OCI-LY1 (cell line): ENCODE measurements at regions not wholly inside any gene's neighbourhood (a gene's known extent, or its start where the extent isn't known, plus 50 kb on each side); places are given as distances from the start of the nearest gene placed in this dataset.

Source experiments
- H2AFZ ChIP-seq: fragments of 200-600 bp; sonication (generic), shearing (Covaris generic); 2 replicates; pipeline ENCODE4 v1.6.0; 2014; ENCODE audit warnings: antibody characterized with exemption, mild to moderate bottlenecking, low read length
- H3F3A ChIP-seq: fragments of 200-600 bp; sonication (generic), shearing (Covaris generic); 2 replicates; pipeline ENCODE4 v1.6.0; 2014; ENCODE audit warnings: mild to moderate bottlenecking, antibody characterized with exemption, low read length, moderate library complexity; ENCODE audit not compliant: insufficient read depth
- H3K27ac ChIP-seq: fragments of 200-600 bp; sonication (generic); 2 replicates; pipeline ENCODE4 v1.5.1; 2014; ENCODE audit warnings: low read length, mixed run types, mild to moderate bottlenecking, low read depth; ENCODE audit not compliant: poor library complexity, severe bottlenecking
- H3K27me3 ChIP-seq: fragments of 200-600 bp; sonication (generic); 2 replicates; pipeline ENCODE4 v1.6.0; 2014; ENCODE audit warnings: antibody characterized with exemption, mild to moderate bottlenecking, low read length, moderate library complexity; ENCODE audit not compliant: insufficient read depth
- H3K36me3 ChIP-seq: fragments of 200-600 bp; sonication (generic); 2 replicates; pipeline ENCODE4 v1.6.1; 2014; ENCODE audit warnings: mild to moderate bottlenecking, antibody characterized with exemption, low read length, moderate library complexity, mixed read lengths; ENCODE audit not compliant: insufficient read depth
- H3K4me1 ChIP-seq: fragments of 200-600 bp; sonication (generic); 2 replicates; pipeline ENCODE4 v1.5.1; 2014; ENCODE audit warnings: mild to moderate bottlenecking, low read length, moderate library complexity; ENCODE audit not compliant: insufficient read depth, severe bottlenecking
- H3K4me2 ChIP-seq: fragments of 200-600 bp; sonication (generic), shearing (Covaris generic); 2 replicates; pipeline ENCODE4 v1.6.1; 2014; ENCODE audit warnings: low read length
- H3K4me3 ChIP-seq: fragments of 200-600 bp; sonication (generic); 2 replicates; pipeline ENCODE4 v1.5.1; 2014; ENCODE audit warnings: low read length, low read depth, mild to moderate bottlenecking, mixed read lengths; ENCODE audit not compliant: poor library complexity, severe bottlenecking
- H3K79me2 ChIP-seq: fragments of 200-600 bp; shearing (Covaris generic); 2 replicates; pipeline ENCODE4 v1.6.1; 2016; ENCODE audit warnings: mixed run types, low read length, mixed read lengths; ENCODE audit not compliant: insufficient read depth
- H3K9ac ChIP-seq: fragments of 200-600 bp; sonication (generic), shearing (Covaris generic); 2 replicates; pipeline ENCODE4 v1.6.1; 2014; ENCODE audit warnings: mild to moderate bottlenecking, low read length, mixed read lengths
- H3K9me2 ChIP-seq: fragments of 200-600 bp; sonication (generic), shearing (Covaris generic); 2 replicates; pipeline ENCODE4 v1.6.1; 2014; ENCODE audit warnings: low read depth, mild to moderate bottlenecking, low read length, mixed read lengths
- H3K9me3 ChIP-seq: fragments of 200-600 bp; shearing (Covaris generic); 2 replicates; pipeline ENCODE4 v1.6.1; 2014; ENCODE audit warnings: low read length, mixed read lengths
- H4K20me1 ChIP-seq: fragments of 200-600 bp; sonication (generic), shearing (Covaris generic); 2 replicates; pipeline ENCODE4 v1.6.0; 2016; ENCODE audit warnings: mild to moderate bottlenecking, low read length; ENCODE audit not compliant: insufficient read depth
- EZH2 ChIP-seq: fragments of 200-600 bp; sonication (generic), shearing (Covaris generic); IDR thresholded peaks from 2 replicates; pipeline ENCODE4 v1.8.0; 2017; ENCODE audit warnings: borderline replicate concordance, mixed run types, mild to moderate bottlenecking, antibody characterized with exemption, low read length, moderate library complexity, mixed read lengths
- TF ChIP-seq, protein P1 (sequence below): fragments of 200-600 bp; sonication (generic), shearing (Covaris generic); IDR thresholded peaks from 2 replicates; pipeline ENCODE4 v1.5.1; 2017; ENCODE audit warnings: mild to moderate bottlenecking, antibody characterized with exemption, low read length, moderate library complexity, mixed read lengths

DNA sequence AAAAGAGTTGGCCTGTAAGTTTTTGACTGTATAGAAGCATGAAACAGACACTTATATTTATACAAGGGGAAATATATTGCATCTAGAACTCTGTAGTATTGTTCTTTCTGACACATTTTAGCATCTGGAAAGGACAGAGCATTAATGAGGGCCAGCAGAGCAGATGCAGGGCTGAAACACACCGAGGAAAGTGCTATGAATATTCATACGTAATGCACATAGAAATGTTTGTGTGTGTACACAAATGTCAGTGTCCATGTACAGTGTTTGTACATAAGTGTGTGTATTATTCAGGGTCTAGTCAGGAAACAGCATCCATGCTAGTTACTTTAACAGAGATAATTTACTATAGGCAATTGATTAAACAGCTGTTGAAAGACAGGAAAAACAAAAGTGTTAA is 146.5 kb upstream of the DTNBP1 start:
- no peak overlapping the region for H2AFZ ChIP-seq
- no peaks in the 10 kb centered on the region for H3F3A ChIP-seq
- H3K4me1 ChIP-seq, result peaks cover 8% of the 10 kb centered on the region
- H3K27me3 ChIP-seq, result 0 out of 2 replicates have a peak, but pooled peaks cover 3% of the 10 kb centered on the region
- H3K27ac ChIP-seq, result no peak overlapping the region
- H4K20me1 ChIP-seq, result no peaks in the 10 kb centered on the region
- H3K9ac ChIP-seq, result no peak overlapping the region
- H3K4me3 ChIP-seq, result no peak overlapping the region
- no peaks in the 10 kb centered on the region for H3K36me3 ChIP-seq
- no peaks in the 10 kb centered on the region for H3K9me3 ChIP-seq
- no peak overlapping the region for H3K4me2 ChIP-seq
- H3K79me2 ChIP-seq, result no peaks in the 10 kb centered on the region
- TF ChIP-seq EZH2, result no peak
- TF ChIP-seq, protein P1, sequence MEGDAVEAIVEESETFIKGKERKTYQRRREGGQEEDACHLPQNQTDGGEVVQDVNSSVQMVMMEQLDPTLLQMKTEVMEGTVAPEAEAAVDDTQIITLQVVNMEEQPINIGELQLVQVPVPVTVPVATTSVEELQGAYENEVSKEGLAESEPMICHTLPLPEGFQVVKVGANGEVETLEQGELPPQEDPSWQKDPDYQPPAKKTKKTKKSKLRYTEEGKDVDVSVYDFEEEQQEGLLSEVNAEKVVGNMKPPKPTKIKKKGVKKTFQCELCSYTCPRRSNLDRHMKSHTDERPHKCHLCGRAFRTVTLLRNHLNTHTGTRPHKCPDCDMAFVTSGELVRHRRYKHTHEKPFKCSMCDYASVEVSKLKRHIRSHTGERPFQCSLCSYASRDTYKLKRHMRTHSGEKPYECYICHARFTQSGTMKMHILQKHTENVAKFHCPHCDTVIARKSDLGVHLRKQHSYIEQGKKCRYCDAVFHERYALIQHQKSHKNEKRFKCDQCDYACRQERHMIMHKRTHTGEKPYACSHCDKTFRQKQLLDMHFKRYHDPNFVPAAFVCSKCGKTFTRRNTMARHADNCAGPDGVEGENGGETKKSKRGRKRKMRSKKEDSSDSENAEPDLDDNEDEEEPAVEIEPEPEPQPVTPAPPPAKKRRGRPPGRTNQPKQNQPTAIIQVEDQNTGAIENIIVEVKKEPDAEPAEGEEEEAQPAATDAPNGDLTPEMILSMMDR, result no peak
- H3K9me2 ChIP-seq, result no peaks in the 10 kb centered on the region

DNA sequence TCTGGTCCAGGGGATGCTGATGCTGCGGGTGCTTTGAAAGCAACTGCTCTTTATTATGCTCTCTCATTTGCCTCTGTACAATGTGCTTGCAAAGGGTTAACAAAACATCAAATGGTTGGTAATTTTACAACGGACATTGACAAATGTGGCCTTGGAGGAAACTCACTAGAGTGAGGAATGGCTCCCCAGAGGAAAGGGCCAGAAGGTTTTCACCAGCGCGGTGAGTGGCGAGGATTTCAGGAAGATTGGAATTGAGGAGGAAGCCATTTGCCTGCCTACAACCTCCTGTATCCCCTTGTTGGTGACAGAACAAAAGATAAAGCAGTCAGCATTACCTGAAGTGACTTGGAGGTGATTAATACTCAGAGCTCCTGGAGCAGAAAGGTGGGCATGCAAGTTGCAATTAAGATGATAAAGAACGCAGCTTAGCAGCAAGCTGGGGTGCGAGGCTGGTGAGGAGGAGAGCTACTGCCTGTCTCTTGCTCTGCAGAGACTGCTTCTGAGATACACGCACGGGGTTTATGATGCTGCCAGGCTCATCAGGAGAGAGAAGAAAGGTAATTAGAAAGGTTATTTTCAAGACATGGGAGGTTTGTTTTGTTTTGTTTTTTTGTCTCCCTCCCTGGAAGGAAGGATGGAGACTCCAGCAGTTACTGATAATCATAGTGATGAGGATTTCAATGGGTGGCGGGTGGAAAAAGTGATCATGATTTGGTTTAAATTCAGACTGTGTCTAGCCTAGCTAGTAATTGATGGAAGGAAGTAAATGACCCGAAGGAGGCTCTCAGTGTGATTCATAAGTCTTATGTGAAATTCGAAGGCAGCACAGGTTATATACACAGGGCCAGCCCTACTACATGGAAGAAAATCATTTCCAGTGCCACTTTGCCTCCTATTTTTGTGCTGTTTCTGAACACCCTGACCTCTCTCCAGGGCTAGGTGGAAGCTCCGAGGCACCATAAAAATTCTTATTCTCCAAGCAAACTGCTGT is 141.6 kb upstream of the DTNBP1 start:
- Histone ChIP-seq H3K9ac (no peak overlapping the region), H4K20me1 (no peaks in the 10 kb centered on the region), H3K79me2 (no peaks in the 10 kb centered on the region), H3K4me2 (no peak overlapping the region), H3F3A (no peaks in the 10 kb centered on the region), H2AFZ (no peak overlapping the region), H3K4me3 (no peak overlapping the region), H3K27me3 (no peaks in the 10 kb centered on the region), H3K27ac (no peak overlapping the region), H3K9me2 (no peaks in the 10 kb centered on the region), H3K4me1 (no peaks in the 10 kb centered on the region), H3K36me3 (no peaks in the 10 kb centered on the region), H3K9me3 (no peaks in the 10 kb centered on the region)
- no peak for TF ChIP-seq EZH2
- TF ChIP-seq, protein P1, result no peak

DNA sequence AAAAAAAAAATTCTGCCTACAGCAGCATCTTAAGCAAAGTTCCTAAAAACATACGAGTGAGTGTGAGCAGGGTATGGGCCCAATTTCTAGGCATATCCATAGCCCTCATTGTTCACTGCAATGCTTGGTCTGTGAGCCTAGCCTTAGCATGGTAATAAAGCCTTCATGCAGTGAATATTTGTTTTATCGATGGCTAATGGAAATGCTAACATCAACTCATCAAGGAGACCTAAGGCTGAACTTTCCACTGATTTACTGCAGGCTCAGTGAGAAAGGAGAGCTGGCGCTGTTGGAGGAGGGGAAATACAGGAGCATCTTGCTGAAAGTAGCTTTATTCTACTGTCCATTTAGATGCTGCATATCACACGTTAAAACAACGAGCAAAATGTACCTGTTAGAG is 139.6 kb upstream of the DTNBP1 start:
- no peaks in the 10 kb centered on the region for H3K36me3 ChIP-seq
- no peak overlapping the region for H3K9ac ChIP-seq
- H3K9me3 ChIP-seq, result 0 out of 2 replicates have a peak, but pooled peaks cover 5% of the 10 kb centered on the region
- no peak overlapping the region for H3K4me2 ChIP-seq
- H3K27me3 ChIP-seq, result no peaks in the 10 kb centered on the region
- no peaks in the 10 kb centered on the region for H3K79me2 ChIP-seq
- no peaks in the 10 kb centered on the region for H4K20me1 ChIP-seq
- H3K27ac ChIP-seq, result no peak overlapping the region
- H3K4me1 ChIP-seq, result no peaks in the 10 kb centered on the region
- no peak overlapping the region for H3K4me3 ChIP-seq
- no peak overlapping the region for H2AFZ ChIP-seq
- TF ChIP-seq EZH2, result no peak
- TF ChIP-seq, protein P1, result no peak
- H3K9me2 ChIP-seq, result no peaks in the 10 kb centered on the region
- H3F3A ChIP-seq, result no peaks in the 10 kb centered on the region
